GM18507 (cell line): ENCODE measurements at regions not wholly inside any gene's neighbourhood (a gene's known extent, or its start where the extent isn't known, plus 50 kb on each side); places are given as distances from the start of the nearest gene placed in this dataset.

Source experiments
- DNase-seq: peaks from one replicate; pipeline ENCODE4 v3.0.0; 2011; ENCODE audit warnings: low read depth; ENCODE audit not compliant: insufficient read length; ENCODE audit errors: extremely low spot score
- FAIRE-seq: peaks from 2 replicates; lab custom pipeline; 2011; peaks lifted over from hg19 to GRCh38; lab: Jason Lieb, UNC

- FAIRE-seq (no peak), DNase-seq (no peak)
Observed at GRCh38 chr13:40478775-40479174, 187.7 kb downstream of the FOXO1 start.

GRCh38 chr13:40479196-40479845 is 187.1 kb downstream of the FOXO1 start:
- DNase-seq, result no peak
- no peak for FAIRE-seq

GRCh38 chr13:40480012-40480914 is 186.2 kb downstream of the FOXO1 start:
- no peak for DNase-seq
- no peak for FAIRE-seq

- FAIRE-seq (no peak), DNase-seq (no peak)
Observed at GRCh38 chr13:40480915-40481516, 185.4 kb downstream of the FOXO1 start.

- no peak for FAIRE-seq
- no peak for DNase-seq
Observed at GRCh38 chr13:40483601-40484000, 182.8 kb downstream of the FOXO1 start.

DNA sequence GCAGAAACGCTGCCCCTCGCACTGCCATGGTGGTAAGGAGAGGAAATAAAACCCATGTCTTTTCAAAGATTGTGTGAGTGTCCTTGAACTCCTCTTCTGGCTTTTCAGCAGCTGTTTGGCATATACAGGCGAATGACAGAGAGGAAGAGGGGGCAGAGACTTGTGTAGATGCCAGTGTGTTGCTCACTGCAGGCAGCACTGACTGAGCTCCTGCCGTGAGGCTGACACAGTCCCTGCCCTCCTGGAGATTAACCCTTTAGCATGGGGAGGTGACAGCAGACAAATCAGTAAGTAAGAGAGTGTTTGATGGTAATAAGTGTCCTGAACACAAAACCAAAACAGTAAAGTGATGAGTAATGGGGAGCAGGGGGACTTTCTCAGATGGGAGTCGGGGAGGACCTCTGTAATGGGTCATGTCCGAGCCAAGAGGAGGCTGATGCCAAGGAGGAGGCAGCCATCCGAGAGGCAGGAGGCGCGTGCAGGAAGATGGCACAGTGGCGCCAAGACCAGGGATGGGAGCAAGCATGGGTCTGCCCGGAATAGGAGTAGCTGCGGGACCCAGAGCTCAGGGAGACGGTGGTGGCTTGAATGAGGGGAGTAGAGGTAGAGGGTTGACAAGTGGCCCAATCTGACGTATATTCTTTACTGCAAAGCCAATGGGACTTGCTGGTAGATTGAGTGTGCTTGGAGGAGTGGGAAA is 182.2 kb downstream of the FOXO1 start:
- DNase-seq, result no peak
- FAIRE-seq, result no peak

DNA sequence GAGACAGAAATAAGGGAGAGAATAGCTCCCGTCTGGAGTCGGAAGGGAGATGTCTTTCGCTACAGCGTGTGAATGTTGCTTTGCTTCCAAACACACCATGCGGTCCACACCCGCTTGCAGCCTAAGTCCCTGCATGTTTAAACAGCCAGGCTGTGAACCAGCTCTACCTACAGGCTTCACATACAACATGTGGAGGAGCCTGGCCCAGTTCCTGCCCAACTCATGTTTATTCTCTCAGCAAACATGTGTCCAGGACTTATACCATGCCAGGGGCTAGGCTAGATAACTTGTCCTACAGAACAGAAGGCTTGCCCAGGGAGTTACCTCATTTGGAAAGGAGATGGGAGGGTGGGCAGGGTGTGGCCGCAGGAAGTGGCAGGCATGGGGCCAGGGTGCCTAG is 181.5 kb downstream of the FOXO1 start:
- no peak for FAIRE-seq

DNA sequence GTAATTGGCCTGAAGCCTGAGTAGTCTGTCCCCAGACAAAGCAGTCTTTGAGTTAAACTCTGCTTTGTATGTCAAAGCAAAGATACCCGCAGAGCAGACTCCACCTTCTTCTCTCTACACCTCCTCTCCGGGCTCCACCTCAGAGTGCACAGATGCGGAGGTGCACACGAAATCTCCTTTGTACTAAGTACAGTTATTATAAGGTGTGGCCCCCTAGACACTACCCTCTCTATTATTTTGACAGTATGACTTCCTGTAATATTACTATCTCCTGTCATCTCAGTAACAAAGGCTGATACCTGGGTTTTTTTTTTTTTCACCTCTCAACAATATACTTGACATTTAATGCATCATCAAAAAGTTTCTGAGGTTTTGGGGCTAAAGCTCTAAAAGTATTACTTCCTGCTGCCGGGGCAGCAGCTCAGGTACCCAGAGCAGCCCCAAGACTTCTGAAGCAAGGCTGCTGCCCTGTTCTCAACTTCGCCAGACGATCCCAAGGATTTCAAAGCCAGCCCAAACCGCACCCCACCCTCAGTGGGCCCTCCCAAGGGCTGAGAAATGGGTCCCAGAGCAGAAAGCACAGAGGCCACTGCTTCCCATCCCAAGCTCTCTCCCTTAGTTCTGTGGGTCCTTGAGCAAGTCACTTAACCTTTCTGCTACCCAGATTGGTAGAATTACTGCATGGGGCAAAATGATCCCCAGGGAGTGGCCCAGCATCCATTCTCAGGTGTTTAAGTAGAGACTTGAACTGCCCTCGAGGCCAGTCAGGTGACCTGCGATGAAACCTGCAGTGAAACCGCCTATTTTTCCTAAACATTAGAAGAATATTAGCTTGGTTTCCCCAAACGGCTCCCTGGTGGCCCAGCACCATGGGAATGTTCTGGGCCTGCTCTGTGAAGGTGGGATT is 180.6 kb downstream of the FOXO1 start:
- no peak for DNase-seq
- peak; percentile 49 for FAIRE-seq

More for the DNA sequence above, 181.5 kb downstream of the FOXO1 start:
- DNase-seq, result no peak

- DNase-seq, result no peak
- FAIRE-seq, result no peak
Observed at GRCh38 chr13:40486518-40487163, 179.8 kb downstream of the FOXO1 start.

DNA sequence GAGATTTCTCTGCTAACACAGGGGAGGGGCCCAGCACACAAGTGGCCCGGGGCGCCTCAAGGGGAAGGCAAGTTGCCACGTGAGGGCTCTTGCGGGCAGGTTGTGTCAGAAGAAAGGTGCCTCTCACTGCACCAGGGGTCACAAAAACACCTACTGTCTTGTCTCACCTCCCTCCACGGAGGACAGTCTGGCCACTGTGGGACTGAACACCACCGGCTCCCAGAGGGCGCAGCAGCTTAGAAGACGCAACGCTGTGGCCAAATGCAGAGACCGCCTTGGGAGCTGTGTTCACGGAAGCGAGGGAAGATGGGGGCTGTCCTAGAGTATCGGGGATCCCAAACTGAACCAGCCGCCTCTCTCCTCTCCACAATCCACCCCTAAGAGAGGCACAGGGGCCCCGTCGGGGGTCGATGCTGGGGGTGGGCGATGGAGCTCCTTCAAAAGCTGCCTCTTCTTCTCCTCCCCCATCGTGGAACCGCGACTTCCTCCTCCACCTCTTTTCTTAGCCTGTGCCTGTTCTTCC is 177.5 kb downstream of the FOXO1 start:
- no peak for DNase-seq
- FAIRE-seq, result no peak

GRCh38 chr13:40490086-40490758 is 176.2 kb downstream of the FOXO1 start:
- FAIRE-seq, result no peak
- no peak for DNase-seq

DNA sequence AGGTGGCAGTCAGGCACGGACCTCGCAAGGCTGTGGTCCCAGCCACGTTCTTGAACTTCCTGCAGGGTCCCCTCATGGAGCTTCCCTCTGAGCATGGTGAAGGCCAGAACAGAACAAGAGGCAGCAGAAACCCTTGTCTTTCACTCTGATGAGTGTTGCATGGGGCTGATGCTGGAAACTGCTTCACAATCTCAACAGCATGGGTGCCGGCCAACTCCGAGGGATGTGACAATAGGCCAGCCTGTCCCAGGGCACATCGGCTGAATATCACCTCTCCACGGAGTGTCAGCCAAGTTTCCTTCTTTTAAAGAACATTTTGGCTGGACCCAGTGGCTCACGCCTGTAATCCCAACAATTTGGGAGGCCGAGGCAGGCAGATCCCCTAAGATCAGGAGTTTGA is 173.9 kb downstream of the FOXO1 start:
- FAIRE-seq (no peak), DNase-seq (no peak)

DNA sequence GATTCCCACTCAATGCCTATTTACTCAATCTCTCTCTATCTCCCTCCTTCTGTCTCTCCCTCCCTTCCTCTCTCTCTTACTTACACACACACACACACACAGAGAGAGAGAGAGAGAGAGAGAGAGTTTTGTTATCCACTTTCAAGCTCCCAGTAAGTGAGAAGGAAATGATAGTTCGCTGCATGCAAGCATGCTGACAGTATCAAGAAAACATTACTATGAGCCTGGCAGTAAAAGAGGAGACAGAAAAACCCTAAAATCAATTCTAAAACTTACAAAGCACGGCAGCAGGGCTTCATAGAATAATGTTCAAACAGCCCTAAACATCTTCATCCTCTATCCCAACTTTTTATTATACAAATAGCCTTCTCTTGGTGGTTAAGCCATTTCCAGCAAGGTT is 171.9 kb downstream of the FOXO1 start:
- no peak for FAIRE-seq
- DNase-seq, result no peak

GRCh38 chr13:40494946-40495620 is 171.4 kb downstream of the FOXO1 start:
- DNase-seq, result no peak
- FAIRE-seq, result no peak

DNA sequence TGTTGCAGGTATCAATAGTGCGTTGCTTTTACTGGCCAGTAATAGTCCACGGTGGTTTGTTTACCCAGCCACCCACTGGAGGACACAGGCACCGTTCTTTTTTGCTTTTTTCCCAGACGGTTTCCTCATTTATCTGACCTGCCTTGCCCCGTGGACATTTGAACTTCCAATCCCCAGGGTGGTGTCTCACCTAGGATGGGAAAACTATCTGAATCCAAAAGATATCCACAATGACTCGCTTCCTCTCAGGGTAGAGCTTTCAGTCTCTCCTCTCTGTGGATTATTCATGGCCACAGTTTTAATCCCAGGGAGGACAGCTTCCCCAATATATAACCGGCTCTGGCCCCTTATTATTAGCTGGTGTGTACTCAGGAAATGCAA is 170.8 kb downstream of the FOXO1 start:
- no peak for DNase-seq
- FAIRE-seq, result no peak

DNA sequence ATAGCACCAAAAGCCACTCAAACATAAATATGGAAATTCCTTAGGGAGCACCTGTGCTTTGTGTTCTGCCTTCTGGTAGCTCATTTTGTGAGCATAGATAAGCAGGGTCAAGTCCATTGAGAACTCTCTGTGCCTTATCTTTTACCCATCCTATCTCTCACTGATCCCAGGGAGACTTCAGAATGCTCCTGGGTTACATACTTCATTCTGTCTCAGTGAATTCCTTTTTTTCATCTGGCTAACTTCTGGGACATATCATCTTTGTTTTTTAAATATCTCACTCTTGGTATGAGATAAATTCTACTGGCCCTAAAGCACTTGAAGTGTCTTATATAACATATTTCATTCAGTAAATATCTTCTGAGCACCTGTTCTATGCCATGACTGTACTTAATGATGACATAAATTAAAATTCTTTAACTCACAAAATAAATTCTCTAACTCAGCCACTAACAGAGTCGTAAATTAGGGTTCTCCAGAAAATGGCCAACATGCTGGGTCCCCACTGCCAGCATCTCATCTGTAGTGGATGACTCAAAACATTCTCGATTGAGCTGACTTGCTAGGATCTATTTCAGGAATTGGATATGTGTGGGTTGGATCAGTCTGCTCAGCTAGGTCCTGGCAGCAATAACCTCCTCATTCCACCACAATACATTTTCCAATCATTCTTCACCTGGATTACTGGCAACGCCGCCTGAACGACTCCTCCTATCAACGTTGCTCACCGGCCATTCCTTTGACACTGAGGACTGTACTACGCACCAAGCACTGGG is 170.2 kb downstream of the FOXO1 start:
- DNase-seq, result no peak
- FAIRE-seq, result no peak

- no peak for FAIRE-seq
Observed at GRCh38 chr13:40498461-40498860, 168.0 kb downstream of the FOXO1 start.

More at GRCh38 chr13:40498461-40498860, 168.0 kb downstream of the FOXO1 start:
- DNase-seq, result no peak
